HL-60/S4 treated with phorbol 12-myristate 13-acetate at 8.2 ng/mL for 4 days and 3 days (cell line): ENCODE measurements at regions not wholly inside any gene's neighbourhood (a gene's known extent, or its start where the extent isn't known, plus 50 kb on each side); places are given as distances from the start of the nearest gene placed in this dataset.

ENCODE experiments used
- in situ Hi-C: fragments of 300-500 bp; cut with MboI; formaldehyde crosslinking; loops from 2 replicates; pipeline ENCODE4 v1.15.0; 2022; ENCODE audit warnings: low sequenced_read_pairs

DNA sequence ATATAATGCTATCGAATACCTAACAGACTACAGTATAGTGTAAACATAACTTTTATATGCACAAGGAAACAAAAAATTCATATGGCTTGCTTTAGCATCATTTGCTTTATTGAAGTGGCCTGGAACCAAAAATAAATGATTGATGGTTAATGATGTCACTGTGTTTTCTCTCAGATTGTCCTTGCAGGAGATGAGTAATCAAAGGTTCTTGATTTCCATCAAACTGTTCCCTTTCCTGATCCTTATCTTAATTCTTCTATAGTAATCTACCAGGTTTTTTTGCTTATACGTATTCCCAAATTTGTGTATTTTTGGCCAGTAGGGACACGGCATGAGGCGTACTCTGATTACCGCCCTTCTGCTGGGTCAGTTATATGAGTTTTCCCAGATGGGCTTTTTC is 104.9 kb upstream of the CXCR4 start:
- in situ Hi-C loops, result no loop called here

DNA sequence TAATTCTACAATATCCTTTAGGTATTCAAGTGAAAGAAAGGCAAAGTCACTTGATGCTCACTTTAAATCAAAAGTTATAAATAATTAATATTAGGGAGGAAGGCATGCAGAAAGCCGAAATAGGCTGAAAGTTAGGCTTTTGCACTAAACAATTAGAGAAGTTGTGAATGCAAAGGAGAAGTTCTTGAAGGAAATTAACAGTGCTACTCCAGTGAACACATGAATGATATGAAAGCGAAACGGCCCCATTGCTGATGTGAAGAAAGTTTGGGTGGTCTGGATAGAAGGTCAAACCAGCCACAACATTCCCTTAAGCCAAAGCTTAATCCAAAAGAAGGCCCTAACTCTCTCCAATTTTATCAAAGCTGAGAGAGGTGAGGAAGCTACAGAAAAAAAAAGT is 103.1 kb upstream of the CXCR4 start:
- in situ Hi-C loops, result no loop called here

DNA sequence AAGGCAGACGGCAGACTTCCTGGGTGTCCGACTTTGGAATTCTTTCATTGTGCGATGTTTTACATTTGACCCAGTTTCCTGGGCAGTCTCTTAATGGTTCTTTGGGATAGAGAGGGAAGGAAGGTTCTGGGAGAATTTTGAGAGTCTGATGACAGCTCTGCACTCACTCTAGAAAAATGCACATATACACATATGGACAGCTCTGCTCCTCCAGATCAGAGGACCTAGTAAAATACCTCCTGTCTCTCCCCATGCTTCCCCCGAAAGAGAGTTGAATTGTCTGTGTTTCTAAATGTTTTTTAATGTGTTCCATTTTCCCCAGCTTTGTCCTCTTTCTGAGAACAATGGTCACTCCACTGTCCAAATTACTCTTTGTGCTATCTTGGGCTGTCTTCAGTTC is 102.0 kb upstream of the CXCR4 start:
- in situ Hi-C loops, result no loop called here

DNA sequence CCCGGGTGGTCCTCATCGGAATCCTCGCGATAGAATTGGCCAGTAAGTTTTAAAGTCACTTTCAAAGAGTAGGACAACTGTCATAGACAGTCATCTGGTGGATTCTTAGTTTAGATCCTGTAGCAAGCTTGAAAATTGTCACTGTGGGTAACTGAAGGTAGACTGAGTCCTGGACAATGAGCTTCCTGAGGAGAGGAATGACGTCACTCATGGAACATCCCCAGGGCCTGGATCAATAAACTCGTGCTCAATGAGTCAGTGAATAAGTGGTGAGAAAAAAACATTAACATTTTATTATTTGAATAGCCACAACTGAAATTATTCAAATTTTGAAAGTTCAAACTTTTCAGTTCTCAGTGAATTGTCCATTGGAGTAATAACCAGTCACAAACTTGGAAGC is 101.4 kb upstream of the CXCR4 start:
- in situ Hi-C loops, result no loop called here

DNA sequence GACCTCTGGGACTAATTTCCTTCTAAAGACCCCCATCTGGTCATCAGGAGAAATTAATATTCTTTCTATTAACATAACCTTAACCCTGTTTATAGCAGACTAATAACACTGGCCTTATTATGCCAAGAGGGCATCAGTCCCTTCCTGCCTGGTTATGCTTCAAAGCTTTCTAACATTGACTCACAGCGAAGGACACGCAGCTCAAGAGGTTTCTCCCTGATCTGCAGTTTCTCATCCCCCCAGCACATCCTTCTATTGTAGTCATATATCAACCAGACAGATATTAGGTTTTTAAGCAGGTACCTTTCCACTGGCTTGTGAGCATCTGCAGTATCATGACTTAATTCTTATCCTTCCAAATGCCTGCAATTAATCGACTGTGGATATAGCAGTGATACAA is 100.0 kb upstream of the CXCR4 start:
- in situ Hi-C loops, result no loop called here

DNA sequence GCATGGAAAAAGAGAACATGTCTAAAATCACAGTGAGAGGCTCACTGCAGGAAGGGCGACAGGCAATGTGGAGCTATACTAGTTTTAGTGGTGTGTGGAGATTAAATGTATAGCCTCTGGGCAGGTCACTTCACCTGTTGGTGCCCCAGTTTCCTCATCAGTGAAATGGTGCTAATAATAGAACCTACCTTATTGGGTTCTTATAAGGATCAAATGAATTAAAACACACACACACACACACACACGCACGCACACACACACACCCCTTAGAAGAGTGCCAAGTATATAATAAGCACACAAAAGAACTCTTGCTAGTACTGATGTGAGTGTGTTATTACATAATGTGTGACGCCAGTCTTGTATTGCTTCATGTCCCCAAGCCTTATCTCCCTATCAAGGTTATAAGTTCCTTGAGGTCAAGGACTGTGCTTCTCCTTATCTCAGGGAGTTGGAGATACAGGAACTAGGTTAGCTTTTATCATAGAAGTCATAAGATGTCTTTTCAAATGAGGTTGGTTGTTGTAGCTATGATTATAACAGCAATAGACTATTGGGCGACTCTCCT is 98.0 kb upstream of the CXCR4 start:
- in situ Hi-C loops, result no loop called here

DNA sequence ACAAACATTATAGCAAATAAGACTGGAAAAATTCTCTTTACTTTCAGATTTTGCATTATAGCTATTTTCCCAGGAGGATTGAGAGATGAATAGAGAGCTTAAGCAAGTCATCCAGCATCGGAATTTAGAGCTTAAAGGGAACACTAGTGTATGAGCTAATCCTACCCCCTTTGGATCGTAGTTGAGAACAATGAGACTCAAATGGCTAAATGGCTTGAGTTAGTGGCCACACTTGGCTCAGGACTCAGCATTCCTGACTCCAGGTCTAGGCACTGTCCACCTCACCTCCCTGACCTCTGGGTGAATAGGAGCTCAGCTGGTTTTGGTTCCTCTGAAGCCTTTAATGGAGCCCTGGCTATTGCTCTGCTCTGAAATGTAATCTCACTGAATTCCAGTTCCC is 97.5 kb upstream of the CXCR4 start:
- in situ Hi-C loops, result no loop called here

DNA sequence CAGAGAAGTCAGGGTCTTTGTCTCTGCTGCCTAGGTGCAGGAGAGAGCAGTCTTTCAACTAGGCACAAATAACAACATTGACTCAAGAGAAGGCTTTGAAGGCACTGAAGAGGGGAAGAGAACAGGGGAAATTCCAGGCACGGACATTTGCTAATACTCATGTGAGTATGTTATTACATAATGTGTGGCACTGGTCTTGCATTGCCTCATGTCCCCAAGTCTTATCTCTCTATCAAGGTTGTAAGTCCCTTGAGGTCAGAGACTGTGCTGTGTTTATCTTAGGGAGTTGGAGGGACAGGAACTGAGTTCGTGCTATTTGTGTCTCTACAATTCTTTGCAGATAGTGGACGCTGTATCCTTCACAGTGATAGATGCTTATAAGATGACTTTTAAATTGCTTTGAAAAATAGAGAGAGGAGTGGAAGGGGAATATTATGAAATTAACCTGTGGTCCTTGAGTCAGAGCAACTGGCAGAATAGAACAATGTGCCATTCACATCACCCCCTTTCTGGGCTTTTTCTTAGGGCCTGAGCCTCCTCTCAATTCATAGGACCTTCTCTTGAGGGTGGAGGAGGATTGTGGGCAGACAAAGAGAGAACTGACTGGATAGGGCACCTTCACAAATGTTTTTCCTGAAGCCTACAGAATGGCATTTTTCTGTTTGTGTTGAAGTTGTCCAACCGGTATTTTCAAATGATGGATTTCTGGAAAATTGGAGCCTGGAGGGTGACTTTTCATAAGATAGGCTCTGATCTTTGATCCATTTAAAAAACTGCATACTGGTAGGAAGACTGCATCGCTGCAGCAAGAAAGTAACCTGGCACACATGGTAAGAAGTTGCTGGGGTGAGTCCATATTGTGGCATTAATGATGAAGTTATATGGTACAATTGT is 96.6 kb upstream of the CXCR4 start:
- in situ Hi-C loops, result no loop called here

DNA sequence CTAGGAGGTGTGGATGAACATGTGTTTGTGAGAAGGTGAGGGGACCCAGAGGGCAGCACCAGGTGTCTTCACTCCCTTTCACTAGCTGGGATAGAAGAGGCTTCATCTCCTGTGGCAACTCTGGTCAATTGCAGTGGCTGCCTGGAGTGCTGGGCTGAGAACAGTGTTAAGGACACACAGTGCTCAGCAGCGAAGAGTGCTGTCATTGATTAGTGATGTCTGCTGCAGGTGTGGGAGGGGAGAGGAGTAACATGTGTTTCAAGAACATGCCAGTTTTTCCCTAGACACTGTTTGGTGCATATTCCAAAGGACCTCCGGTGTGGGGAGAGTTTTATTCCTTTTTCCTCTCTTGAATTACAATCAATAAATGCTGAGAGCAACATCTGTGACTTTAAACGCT is 95.9 kb upstream of the CXCR4 start:
- in situ Hi-C loops, result no loop called here

DNA sequence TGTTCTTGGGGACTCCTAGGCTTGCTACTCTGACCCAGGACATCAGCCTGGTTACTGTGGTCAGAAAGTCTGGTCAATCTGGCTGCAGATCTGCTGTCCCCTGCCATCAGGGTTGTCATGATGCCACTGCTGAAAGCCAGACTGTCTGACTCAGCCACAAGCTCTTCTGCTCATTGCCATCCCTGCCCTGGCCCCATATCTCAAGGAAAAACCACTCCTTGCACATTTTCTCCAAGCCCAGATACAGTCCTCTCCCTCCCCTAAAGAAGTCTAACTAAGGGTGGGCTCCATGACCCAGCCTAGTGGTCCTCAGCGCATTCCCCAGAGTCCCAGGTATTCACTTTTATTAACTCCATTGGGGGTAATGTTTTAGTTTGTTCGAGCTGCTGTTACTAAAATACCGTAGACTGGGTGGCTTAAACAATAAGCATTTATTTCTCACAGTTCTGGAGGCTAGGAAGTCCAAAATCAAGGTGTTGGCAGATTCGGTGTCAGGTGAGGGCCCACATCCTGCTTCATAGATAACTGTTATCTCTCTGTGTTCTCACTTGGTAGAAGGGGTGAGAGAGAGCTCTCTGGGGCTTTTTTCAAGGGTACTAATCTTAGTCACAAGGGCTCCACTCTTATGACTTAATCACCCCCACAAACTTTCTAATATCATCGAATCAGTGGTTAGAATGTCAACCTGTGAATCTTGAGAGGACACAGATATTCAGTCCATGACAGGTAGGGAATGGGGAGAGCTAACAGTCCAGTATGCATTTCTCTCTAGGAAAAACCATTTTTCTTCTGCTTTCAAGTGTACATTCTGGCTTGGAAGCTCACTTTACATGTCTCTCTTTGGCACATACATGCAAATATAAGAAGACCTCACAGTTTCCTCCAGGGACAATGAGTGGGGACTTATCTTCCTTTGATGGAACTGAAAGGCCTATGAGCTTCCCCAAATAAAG is 94.8 kb upstream of the CXCR4 start:
- in situ Hi-C loops, result no loop called here

DNA sequence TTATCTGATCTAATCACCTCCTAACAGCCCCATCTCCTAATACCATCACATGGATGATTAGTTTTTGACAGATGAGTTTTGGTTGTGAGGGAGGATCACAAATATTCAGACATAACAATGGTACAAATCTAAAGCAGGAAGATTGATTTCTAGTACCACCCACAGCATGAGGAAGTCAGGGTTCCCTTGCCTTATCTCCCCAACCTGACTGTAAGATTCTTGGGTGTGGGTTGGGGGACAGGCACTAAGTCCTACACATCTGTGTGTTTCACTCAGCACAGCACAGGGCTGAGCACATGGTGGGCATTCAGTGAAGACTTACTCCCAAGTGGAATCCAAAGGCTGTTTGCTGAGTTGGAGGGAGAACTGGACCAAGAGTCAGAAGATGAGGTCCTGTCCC is 93.8 kb upstream of the CXCR4 start:
- in situ Hi-C loops, result no loop called here

DNA sequence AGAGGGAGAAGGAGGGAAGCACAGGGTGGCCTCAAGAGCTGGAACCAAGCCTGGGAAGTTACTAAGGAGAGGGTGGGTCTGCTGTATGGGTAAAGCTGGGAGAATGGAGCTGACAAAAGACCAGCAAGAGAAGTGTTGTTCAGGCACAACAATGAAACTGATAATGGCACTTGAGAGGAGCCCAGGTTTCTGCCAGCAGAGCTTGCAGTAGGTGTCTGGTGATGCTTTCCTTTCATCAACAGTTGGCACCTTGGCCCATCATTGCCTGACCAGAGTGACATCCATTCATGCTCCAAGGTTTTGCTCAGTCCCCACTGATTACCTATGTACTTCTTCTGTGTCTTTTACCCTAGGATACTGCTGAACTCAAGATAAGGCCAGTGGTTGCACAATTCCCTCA is 92.9 kb upstream of the CXCR4 start:
- in situ Hi-C loops, result no loop called here

DNA sequence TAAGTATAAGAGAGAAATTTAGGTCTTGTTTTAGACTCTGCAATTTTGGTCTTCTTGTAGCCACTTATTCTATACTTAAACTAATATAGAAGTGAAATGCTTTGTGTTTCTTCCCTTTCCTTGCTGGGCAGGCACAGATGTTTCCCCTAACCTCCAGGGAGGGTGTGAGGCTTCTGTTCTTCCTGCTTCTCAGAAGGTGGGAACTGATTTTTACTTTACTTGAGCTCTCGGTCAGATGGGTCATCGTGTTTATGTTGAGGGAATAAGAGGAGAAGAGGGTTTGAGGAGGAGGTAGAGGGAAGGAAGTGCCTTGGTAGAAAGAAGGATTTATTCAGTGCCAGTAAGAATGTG is 92.5 kb upstream of the CXCR4 start:
- in situ Hi-C loops, result no loop called here

DNA sequence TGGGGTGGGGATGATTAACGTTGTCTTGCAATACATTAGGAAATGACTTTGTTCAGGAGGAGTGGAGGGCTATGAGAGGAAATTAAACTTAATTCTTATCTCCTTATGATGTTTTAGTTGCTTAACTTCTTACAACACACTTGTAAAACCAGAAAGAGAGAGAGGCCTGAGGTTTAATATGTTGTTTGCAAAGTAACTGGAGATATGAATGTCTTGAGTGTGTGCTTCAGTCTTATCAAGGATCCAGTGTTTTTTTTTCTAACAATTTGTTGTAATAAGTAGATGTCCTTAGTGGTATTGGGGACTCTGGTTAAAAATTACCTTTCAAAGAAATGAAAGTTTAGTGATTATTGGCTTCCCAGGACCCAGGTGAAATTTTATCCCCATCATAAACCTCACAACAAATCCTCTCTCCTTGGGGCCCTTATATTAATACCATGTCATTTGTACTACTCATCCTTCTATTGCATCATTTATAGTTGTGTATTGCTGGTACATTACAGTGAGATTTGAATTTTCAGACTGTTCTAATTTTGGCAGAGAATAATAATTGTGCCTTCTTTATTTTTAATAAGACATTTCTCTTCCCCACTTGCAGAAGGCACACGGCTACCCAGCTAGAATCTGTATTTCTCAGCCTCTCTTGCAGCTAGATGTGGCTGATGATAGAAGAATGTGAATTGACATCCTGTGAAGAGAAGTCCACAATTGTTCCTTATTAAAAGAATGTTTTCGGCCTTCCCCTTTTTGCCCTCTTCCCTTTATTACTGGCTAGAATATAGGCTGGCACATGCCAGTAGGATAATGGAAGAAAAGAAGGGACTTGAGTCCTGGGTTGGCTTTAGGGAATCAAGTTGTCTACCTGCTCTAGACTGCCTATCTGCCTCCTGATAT is 91.9 kb upstream of the CXCR4 start:
- in situ Hi-C loops, result no loop called here

DNA sequence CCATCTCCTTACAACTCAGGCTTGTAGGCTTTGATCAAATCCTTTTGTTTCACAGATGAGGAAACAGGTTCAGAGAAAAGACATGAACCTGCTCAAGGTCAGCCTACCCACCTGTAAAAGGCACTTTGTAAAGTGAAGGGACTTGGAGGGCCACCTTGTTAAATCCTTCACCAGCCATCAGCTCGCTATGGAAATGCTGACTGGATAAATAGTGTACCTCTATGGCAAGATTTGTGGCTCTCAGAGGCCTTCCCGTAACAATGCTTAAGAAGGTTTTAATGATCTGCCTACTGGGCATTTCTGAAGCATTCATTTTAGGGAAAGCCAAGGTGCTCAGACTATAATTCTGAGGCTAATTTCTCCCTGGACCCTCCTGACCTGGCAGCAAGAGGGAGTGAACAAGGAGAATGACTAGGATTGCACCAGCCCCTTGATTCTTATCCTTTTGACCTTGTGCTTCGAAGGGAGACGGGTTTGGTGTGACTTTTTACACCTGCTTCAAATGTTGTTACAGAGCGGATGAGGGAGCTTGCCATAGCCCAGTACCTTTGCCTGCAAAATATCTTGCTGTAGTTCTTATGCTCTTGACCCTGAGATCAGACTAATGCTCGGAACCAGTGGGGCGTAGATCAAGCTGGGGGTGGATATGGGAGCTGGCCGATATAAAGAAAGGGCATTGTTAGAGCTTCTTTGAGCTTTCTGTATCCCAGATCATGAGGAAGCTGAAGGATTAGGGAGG is 90.9 kb upstream of the CXCR4 start:
- in situ Hi-C loops, result no loop called here

DNA sequence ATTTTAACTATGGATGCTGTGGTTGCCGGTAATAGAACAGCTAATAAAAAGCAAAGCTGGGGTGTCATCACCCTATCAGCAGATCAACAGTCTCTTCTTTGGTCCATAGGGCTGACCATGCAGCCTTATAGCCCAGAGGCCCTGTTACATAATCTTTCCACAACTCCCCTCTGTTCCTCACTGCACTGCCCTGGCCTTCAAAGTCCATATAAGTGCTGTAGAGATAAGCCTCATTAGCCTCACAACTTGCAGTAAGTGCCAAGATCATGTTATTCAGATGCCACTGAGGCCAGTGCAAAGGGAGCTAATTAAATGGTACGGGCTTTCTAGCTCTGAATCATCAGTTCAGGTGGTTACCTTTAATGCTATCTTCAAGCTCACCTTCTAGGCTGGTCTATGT is 89.7 kb upstream of the CXCR4 start:
- in situ Hi-C loops, result no loop called here

DNA sequence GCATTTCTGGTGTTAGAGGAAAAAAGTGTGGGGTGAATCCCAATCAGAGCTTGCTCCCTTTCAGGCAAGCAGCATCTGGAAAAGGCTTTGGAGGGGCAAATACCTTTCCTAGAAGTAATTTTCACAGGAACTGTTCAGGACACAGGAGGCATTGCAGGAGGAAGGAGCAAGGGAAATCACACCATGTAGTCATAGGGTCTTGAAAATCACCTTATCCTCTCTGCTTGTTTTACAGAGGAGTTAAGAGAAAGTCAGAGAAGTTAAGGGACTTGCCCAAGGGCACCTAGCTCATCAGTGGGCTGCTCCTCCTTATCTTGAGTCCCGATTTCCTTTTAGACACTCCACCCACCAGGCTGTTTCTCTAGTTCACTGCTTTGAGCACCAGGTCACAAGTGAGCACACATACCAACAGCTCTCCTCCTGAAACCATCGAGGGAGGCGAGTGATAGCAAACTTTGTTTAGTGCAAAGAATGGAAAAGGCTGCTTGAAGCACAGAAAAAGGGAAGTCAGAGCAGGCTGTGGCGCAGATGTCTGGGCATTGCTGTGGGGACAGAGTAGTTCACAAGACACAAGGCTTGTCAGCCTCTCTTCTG is 89.2 kb upstream of the CXCR4 start:
- in situ Hi-C loops, result no loop called here

DNA sequence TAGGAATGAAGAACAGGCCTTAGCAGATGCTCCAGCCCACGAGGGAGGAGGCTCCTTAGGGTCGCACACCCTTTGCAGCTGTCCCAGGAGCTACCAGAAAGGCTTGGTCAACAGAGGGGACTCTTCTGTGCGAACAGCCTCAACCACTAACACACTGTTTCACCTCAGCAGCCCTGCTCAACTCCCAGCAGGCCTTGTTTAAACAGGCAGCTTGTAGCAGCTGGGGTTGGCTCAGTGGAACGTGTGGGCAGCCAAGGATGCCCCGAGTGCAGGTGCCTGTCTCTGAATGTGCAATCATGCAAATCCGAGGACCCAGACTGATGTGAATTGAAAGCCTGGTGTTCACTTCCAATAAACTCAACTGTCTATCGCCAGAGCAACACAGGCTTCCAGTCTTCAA is 88.7 kb upstream of the CXCR4 start:
- in situ Hi-C loops, result no loop called here

DNA sequence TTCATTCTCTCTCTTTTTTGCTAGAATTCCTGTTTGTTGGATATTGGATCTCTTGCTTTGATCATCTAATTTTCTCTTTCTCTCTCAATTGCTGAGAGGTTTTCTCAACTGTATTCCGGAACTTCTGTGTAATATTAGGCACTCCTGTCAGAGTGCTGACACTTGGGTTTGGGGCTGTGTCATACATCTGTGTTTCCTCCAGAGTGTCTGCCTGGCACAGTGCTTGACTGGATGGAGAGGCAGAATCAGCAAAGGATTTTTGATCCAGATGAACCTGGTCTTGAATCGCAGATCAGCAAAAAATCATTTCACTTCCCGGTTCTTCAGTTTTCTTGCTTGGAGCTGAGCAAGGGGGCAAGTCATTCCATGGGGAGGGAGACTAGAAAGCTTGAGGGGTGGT is 87.7 kb upstream of the CXCR4 start:
- in situ Hi-C loops, result no loop called here

DNA sequence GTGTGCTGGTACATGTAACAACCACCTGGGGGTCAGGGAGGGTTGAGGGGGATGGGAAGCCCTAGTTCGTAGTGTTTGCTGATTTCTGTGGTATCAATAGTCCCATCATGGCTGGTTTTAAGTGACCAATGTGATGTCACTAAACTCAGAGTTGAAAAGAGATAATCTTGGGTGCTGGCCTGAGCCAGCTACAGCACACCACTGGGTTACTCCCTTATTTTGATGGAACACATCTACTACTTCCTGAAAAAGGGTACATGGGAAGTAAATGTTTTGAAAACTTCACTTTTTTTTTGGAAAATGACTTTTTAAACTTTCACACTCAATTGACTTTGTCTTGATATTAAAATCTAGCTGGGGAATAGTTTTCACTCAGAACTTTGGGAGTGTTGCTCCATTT is 87.0 kb upstream of the CXCR4 start:
- in situ Hi-C loops, result no loop called here
